ENCODE measurements at regions not wholly inside any gene's neighbourhood (a gene's known extent, or its start where the extent isn't known, plus 50 kb on each side); places are given as distances from the start of the nearest gene placed in this dataset.

- no peak for TF ChIP-seq CTCF (IDR thresholded peaks at IDR 0.05; ENCODE audit: insufficient read depth, low read depth, low read length, missing control alignments)
- no peak for DNase-seq (ENCODE audit: low read depth)
- H3K4me3 ChIP-seq (ENCODE audit: low read length) = no peak overlapping the region
Measured at GRCh38 chr1:90544356-90544755, 172.7 kb downstream of the BARHL2 start.

GRCh38 chr1:90537606-90538362 is 179.3 kb downstream of the BARHL2 start:
- H3K4me3 ChIP-seq (ENCODE audit: low read length) = no peak overlapping the region
- no peak for DNase-seq (ENCODE audit: low read depth)
- TF ChIP-seq CTCF (IDR thresholded peaks at IDR 0.05; ENCODE audit: insufficient read depth, low read depth, low read length, missing control alignments) = no peak

GRCh38 chr1:90534663-90535295 is 182.3 kb downstream of the BARHL2 start:
- TF ChIP-seq CTCF (IDR thresholded peaks at IDR 0.05; ENCODE audit: insufficient read depth, low read depth, low read length, missing control alignments) = no peak
- no peak overlapping the region for H3K4me3 ChIP-seq (ENCODE audit: low read length)
- DNase-seq (ENCODE audit: low read depth) = no peak

- no peak for DNase-seq (ENCODE audit: low read depth)
- no peak overlapping the region for H3K4me3 ChIP-seq (ENCODE audit: low read length)
- no peak for TF ChIP-seq CTCF (IDR thresholded peaks at IDR 0.05; ENCODE audit: insufficient read depth, low read depth, low read length, missing control alignments)
Measured at GRCh38 chr1:90534116-90534515, 183.0 kb downstream of the BARHL2 start.

GRCh38 chr1:90526954-90527353 is 190.1 kb downstream of the BARHL2 start:
- no peak for TF ChIP-seq CTCF (IDR thresholded peaks at IDR 0.05; ENCODE audit: insufficient read depth, low read depth, low read length, missing control alignments)

GRCh38 chr1:90522432-90522831 is 194.7 kb downstream of the BARHL2 start:
- no peak for TF ChIP-seq CTCF (IDR thresholded peaks at IDR 0.05; ENCODE audit: insufficient read depth, low read depth, low read length, missing control alignments)
- no peak overlapping the region for H3K4me3 ChIP-seq (ENCODE audit: low read length)
- no peak for DNase-seq (ENCODE audit: low read depth)

More at GRCh38 chr1:90526954-90527353, 190.1 kb downstream of the BARHL2 start:
- DNase-seq (ENCODE audit: low read depth) = no peak
- no peak overlapping the region for H3K4me3 ChIP-seq (ENCODE audit: low read length)

Data from epithelial cell of esophagus (primary cell).